IPS DF 4.7 (cell line): ENCODE measurements at regions not wholly inside any gene's neighbourhood (a gene's known extent, or its start where the extent isn't known, plus 50 kb on each side); places are given as distances from the start of the nearest gene placed in this dataset.
"Not testable (repeated sequence)": the region's sequence is repeated elsewhere in the genome, so short reads cannot be mapped to it uniquely, and the experiment has no call there.

ENCODE experiments used
- DNase-seq: peaks from one replicate; pipeline ENCODE4 v3.0.0-alpha.2; 2013; ENCODE audit warnings: low spot score; ENCODE audit errors: extremely low read depth

DNA sequence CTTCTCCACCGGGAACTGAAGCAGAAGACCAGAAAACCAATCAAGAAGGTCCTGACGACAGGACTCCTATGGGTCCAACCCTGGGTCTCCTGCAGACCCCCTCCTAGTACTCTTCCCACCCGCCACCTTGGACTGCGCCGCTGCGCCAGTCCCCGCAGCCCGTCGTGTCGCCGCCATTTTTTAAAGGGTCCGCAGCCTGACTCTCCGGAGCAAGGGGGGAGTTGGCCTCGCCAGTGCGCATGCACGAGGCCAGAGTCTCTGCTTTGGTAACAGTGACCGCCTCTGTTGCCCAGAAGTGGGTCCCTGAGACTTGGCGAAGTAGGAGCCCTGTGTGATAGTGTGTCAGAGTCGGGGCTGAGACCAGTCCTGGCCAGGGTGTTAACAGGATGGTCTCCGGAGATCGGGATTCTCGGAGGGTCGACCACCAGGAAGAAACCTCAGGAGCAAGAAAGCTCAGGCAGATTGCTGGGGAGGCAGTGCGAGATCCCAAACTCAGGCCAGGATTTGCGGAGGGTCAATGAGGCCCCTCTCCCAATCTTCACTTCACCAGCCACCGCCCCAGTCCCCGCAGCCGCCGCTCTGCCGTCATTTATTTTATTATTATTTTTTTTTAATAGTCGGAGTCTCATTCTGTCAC, 612.5 kb downstream of the KCNJ18 start:
- no peak for DNase-seq

DNA sequence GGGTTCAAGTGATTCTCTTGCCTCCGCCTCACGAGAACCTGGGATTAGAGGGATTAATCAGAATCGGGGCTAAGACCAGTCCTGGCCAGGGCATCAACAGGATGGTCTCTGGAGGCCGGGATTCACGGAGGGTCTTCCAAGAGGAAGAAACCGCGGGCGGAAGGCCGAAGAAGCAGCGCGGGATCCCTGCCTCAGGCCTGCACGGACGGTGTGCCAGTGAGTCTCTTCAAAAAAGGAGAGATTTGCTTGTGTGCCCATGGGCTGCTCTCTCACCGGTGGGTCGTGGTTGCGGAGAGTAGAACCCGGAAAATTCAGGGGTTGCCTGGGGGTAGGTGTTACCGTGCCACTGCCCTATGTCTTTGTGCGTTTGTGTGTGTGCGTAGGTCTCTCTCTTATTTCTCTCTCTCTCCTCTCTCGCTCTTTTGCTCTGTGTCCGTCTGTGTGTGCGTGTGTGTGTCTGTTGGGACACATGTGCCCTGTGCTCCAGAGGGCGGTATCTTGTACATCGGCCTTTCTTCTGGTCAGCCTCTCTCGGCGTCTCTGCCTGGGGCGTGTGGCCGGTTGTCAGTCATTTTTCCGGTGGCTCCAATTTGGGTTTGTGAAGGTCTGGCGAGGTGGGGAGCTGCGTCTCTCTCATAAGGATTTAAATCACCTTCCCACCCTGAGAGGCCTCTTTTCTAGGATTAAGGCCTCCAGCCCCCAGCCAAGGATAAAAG, 613.2 kb downstream of the KCNJ18 start:
- no peak for DNase-seq

DNA sequence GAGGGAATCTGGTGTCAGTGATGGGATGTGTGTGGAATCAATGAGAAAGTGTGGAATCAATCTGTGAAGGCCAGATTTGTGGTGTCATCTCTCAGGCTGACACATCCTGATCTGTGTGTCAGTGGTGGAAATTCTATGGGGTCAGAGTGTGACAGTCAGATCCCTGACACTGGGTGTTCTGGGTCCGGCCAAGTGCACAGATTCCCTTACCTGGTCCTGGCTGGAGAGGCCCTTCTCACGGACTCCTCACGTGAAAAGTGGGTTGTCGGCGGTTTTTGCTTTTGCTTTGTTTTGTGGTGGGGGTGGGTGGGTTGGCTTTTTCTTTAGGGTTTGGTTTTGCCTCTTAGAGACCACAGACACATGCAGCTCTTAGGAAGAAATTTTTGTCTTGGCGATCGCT, 618.0 kb downstream of the KCNJ18 start:
- not testable (repeated sequence) for DNase-seq

GRCh38 chr17:22310717-22311686, 618.7 kb downstream of the KCNJ18 start:
- DNase-seq = peak; percentile 71

DNA sequence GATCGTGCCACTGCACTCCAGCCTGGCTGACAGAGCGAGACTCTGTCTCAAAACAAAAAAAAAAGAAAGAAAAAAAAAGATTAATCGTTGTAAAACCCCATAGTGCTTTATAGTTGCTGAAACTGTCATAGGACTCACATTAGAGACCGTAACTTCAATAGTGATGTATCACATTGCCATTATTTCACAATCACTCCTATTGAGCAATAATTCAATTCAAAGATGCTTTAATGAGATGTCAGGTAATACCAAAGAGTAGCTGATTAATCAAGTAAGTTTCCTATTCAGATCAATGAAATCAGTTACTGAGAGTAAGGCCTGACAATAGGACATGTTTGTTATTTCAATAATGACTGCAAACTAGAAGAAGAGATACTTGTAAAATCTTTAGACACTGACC, 628.7 kb downstream of the KCNJ18 start:
- DNase-seq = not testable (repeated sequence)

- DNase-seq = not testable (repeated sequence)
These were observed 630.7 kb downstream of the KCNJ18 start for GRCh38 chr17:22322893-22323550.

GRCh38 chr17:22337467-22337866, 645.1 kb downstream of the KCNJ18 start:
- no peak for DNase-seq

DNA sequence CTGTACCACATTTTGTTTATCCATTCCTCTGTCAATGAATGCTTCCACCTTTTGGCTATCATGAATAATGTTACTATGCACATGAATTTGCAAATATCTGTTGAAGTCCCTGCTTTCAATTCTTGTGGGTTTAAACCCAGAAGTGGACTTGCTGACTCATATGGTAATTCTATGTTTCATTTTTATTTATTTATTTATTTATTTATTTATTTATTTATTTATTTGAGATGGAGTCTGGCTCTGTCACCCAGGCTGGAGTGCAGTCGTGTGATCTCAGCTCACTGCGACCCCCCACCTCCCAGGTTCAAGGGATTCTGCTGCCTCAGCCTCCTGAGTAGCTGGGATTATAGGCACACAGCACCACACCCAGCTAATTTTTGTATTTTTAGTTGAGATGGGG, 664.3 kb downstream of the KCNJ18 start:
- not testable (repeated sequence) for DNase-seq

- DNase-seq = not testable (repeated sequence)
These were observed 678.7 kb downstream of the KCNJ18 start for GRCh38 chr17:22370988-22371387.

DNA sequence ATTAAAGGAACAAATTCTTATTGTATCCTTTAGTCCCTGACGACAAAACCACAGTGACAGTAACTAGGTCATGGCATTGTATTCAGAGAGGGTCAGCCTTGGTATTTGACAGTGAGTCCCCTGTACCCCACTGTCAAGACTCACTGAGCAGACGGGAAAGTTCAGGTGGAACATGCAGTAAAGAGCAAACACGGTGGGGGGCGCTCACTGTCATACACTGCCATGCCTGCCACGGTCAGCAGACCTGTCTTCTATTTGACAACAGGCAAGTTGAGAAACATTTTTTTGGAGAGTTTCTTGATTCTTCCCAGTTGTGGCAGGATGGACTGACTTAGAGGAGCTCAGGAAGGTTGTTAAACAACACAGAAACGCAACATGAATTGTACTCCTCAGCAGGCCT, 681.6 kb downstream of the KCNJ18 start:
- no peak for DNase-seq

DNA sequence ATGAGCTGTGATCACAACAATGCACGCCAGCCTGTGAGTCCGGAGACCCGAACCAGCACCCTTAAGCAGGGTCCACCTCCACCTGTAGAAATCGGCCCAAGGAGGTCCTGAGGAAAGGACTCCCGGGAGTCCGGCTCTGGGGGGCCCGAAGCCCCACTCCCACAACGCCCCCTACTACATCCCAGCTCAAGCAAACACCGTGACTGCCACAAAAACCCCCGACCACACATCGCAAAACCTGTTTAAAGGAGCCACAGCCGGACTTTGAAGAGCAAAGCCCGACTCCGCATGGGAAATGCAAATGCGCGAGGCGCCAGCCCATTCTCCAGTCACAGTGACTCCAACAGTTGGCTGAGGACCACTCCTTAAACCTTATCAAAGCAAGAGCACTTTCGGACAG, 682.4 kb downstream of the KCNJ18 start:
- DNase-seq = no peak

GRCh38 chr17:22376747-22377146, 684.4 kb downstream of the KCNJ18 start:
- DNase-seq = not testable (repeated sequence)

DNA sequence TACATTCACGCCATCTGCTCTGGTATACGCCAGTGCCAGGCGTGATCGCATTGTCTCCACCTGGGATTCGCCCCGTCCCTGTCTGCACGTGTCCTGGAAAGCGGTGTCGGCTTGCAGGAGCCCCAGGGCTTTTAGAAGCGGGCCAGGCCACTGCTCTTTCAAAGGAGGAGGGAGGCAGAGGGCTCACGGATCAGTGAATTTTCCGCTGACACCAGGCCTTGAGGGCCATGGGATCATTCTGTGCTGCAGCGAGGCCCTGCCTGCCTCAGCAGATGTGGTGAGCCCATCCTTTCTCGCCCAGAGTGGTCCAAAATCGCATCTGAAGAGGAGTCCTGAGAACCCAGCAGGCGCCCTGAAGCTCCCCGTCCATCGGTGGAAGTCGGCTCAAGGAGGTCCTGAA, 686.4 kb downstream of the KCNJ18 start:
- DNase-seq = not testable (repeated sequence)

DNA sequence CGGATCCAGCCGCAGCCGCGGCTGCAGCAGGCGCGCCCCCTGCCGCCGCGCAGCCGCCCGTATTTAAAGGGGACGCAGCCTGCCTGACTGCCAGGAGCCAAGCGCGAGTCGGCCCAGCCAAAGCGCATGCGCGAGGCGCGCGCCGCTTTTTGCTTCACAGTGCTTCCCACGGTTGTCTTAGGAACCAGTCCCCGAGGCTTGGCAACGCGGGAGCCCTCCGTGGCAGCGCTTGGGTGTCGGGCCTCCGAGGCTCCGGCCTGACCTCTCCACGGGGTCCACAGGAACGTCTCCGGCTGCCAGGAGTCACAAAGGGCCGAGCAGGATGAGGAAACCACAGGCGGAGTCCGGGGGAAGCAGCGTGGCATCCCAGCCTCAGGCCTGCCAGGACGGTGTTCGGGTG, 689.3 kb downstream of the KCNJ18 start:
- not testable (repeated sequence) for DNase-seq

DNA sequence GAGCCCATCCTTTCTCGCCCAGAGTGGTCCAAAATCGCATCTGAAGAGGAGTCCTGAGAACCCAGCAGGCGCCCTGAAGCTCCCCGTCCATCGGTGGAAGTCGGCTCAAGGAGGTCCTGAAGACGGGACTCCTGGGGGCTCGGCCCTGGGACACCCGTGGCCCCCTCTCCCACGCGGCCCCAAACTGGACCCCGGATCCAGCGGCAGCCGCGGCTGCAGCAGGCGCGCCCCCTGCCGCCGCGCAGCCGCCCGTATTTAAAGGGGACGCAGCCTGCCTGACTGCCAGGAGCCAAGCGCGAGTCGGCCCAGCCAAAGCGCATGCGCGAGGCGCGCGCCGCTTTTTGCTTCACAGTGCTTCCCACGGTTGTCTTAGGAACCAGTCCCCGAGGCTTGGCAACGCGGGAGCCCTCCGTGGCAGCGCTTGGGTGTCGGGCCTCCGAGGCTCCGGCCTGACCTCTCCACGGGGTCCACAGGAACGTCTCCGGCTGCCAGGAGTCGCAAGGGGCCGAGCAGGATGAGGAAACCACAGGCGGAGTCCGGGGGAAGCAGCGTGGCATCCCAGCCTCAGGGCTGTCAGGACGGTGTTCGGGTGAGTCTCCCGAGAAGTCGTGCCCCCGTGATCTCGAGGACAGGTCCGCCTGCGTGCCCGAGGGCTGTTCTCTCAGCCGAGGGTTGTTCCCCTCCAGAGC, 691.6 kb downstream of the KCNJ18 start:
- DNase-seq = not testable (repeated sequence)

DNA sequence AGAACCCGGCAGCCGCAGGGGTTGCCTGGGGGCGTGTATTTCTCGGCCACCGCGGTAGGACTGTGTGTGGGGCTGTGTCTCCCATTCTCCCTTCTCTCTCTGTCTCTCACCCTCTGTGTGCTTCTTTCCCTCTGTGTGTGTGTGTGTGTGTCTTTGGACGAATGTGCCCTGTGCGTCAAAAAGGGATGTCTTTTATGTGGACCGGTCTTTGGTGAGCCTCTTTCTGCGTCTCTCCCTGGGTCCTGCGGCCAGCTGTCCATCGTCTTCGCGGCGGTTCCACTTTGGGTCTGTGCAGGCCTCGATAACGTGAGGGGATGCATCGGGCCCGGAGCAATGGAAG, 692.1 kb downstream of the KCNJ18 start:
- DNase-seq = not testable (repeated sequence)

DNA sequence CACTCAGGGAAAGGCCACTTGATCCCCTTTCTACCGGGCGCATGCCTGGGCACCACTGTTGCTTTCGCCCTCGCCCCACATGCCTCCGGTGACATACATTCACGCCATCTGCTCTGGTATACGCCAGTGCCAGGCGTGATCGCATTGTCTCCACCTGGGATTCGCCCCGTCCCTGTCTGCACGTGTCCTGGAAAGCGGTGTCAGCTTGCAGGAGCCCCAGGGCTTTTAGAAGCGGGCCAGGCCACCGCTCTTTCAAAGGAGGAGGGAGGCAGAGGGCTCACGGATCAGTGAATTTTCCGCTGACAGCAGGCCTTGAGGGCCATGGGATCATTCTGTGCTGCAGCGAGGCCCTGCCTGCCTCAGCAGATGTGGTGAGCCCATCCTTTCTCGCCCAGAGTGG, 706.1 kb downstream of the KCNJ18 start:
- DNase-seq = not testable (repeated sequence)

- not testable (repeated sequence) for DNase-seq
These were observed 706.7 kb downstream of the KCNJ18 start for GRCh38 chr17:22399037-22399436.

DNA sequence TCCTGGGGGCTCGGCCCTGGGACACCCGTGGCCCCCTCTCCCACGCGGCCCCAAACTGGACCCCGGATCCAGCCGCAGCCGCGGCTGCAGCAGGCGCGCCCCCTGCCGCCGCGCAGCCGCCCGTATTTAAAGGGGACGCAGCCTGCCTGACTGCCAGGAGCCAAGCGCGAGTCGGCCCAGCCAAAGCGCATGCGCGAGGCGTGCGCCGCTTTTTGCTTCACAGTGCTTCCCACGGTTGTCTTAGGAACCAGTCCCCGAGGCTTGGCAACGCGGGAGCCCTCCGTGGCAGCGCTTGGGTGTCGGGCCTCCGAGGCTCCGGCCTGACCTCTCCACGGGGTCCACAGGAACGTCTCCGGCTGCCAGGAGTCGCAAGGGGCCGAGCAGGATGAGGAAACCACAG, 712.8 kb downstream of the KCNJ18 start:
- DNase-seq = not testable (repeated sequence)

DNA sequence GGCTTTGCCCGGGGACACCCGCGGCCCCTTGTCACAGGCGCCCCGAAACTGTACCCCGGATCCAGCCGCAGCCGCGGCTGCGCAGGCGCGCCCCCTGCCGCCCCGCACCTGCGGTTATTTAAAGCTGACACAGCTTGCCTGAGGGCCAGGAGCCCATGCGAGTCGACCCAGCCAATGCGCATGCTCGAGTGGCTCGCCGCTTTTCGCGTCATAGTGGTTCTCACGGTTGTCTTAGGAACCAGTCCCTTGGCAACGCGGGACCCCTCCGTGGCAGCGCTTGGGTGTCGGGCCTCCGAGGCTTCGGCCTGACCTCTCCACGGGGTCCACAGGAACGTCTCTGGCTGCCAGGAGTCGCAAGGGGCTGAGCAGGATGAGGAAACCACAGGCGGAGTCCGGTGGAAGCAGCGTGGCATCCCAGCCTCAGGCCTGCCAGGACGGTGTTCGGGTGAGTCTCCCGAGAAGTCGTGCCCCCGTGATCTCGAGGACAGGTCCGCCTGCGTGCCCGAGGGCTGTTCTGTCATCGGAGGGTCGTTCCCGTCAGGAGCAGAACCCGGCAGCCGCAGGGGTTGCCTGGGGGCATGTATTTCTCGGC, 716.9 kb downstream of the KCNJ18 start:
- DNase-seq = no peak
